ENCODE measurements at regions not wholly inside any gene's neighbourhood (a gene's known extent, or its start where the extent isn't known, plus 50 kb on each side); places are given as distances from the start of the nearest gene placed in this dataset.

- Mint-ChIP-seq H3K27me3 (peaks cover 0 to 26% (median 0%) of the 10 kb centered on the region in 5 donors), H3K9me3 (no peaks in the 10 kb centered on the region), H3K4me1 (peaks cover 0 to 2% (median 0%) of the 10 kb centered on the region in 7 donors), H3K4me3 (no peak overlapping the region), H3K36me3 (no peaks in the 10 kb centered on the region), H3K27ac (no peak overlapping the region)
- no peaks in the 10 kb centered on the region for H3K9me3 ChIP-seq (ENCODE audit: control insufficient read depth in 2 of 3, low read length in 3 of 3)
- no peak for DNase-seq
- ATAC-seq, result no peak
- POLR2A ChIA-PET, result no interaction called here
- no peaks in the 10 kb centered on the region for H3K27me3 ChIP-seq (ENCODE audit: control insufficient read depth in 2 of 2, insufficient read depth in 2 of 2, low read length in 2 of 2)
- H3K4me3 ChIP-seq (ENCODE audit: low read length), result no peak overlapping the region
- H3K27ac ChIP-seq (ENCODE audit: low read depth, low read length), result no peak overlapping the region
- intact Hi-C loops (cut with micrococcal nuclease), result no loop called here
- CTCF ChIA-PET, result no interaction called here
- no peaks in the 10 kb centered on the region for H3K36me3 ChIP-seq (ENCODE audit: control insufficient read depth in 2 of 3, insufficient read depth in 3 of 3, low read length in 3 of 3)
- H3K4me1 ChIP-seq (ENCODE audit: control insufficient read depth in 2 of 2, insufficient read depth in 2 of 2, low read length in 2 of 2), result no peaks in the 10 kb centered on the region
Measured at GRCh38 chr20:33908336-33908735, 85.4 kb upstream of the RALY start.

- no peak overlapping the region for H3K4me3 ChIP-seq (ENCODE audit: low read length)
- ChIA-PET CTCF (no interaction called here), POLR2A (no interaction called here)
- no peak overlapping the region for H3K27ac Mint-ChIP-seq
- H3K36me3 Mint-ChIP-seq, result no peaks in the 10 kb centered on the region
- H3K4me1 ChIP-seq (ENCODE audit: control insufficient read depth in 2 of 2, insufficient read depth in 2 of 2, low read length in 2 of 2), result no peaks in the 10 kb centered on the region
- H3K27ac ChIP-seq (ENCODE audit: low read depth, low read length), result no peak overlapping the region
- intact Hi-C loops (cut with micrococcal nuclease), result no loop called here
- H3K36me3 ChIP-seq (ENCODE audit: control insufficient read depth in 2 of 3, insufficient read depth in 3 of 3, low read length in 3 of 3), result no peaks in the 10 kb centered on the region
- ATAC-seq (no peak), DNase-seq (no peak)
- H3K4me1 Mint-ChIP-seq, result peaks cover 0 to 2% (median 0%) of the 10 kb centered on the region in 7 donors
- no peaks in the 10 kb centered on the region for H3K9me3 ChIP-seq (ENCODE audit: control insufficient read depth in 2 of 3, low read length in 3 of 3)
- peaks cover 0 to 29% (median 0%) of the 10 kb centered on the region in 5 donors for H3K27me3 Mint-ChIP-seq
- no peaks in the 10 kb centered on the region for H3K27me3 ChIP-seq (ENCODE audit: control insufficient read depth in 2 of 2, insufficient read depth in 2 of 2, low read length in 2 of 2)
- H3K9me3 Mint-ChIP-seq, result no peaks in the 10 kb centered on the region
- H3K4me3 Mint-ChIP-seq, result no peak overlapping the region
Measured at GRCh38 chr20:33908868-33909267, 84.8 kb upstream of the RALY start.

GRCh38 chr20:33909331-33909921, 84.3 kb upstream of the RALY start:
- ChIA-PET CTCF (no interaction called here), POLR2A (no interaction called here)
- intact Hi-C loops (cut with micrococcal nuclease), result no loop called here
- no peaks in the 10 kb centered on the region for H3K36me3 Mint-ChIP-seq
- Histone ChIP-seq H3K9me3 (ENCODE audit: control insufficient read depth in 2 of 3, low read length in 3 of 3) (no peaks in the 10 kb centered on the region), H3K27me3 (ENCODE audit: control insufficient read depth in 2 of 2, insufficient read depth in 2 of 2, low read length in 2 of 2) (no peaks in the 10 kb centered on the region), H3K27ac (ENCODE audit: low read depth, low read length) (no peak overlapping the region), H3K4me1 (ENCODE audit: control insufficient read depth in 2 of 2, insufficient read depth in 2 of 2, low read length in 2 of 2) (no peaks in the 10 kb centered on the region), H3K36me3 (ENCODE audit: control insufficient read depth in 2 of 3, insufficient read depth in 3 of 3, low read length in 3 of 3) (no peaks in the 10 kb centered on the region), H3K4me3 (ENCODE audit: low read length) (no peak overlapping the region)
- no peak overlapping the region for H3K27ac Mint-ChIP-seq
- no peak overlapping the region for H3K4me3 Mint-ChIP-seq
- H3K9me3 Mint-ChIP-seq, result no peaks in the 10 kb centered on the region
- H3K4me1 Mint-ChIP-seq, result peaks cover 0 to 2% (median 2%) of the 10 kb centered on the region in 7 donors
- ATAC-seq (no peak), DNase-seq (no peak)
- peaks cover 0 to 34% (median 0%) of the 10 kb centered on the region in 5 donors for H3K27me3 Mint-ChIP-seq

- CTCF ChIA-PET, result interaction anchor here (1.8 kb wide), 1 partner anchor 51 kb away, joined by 4 read pairs; no protein-coding TSS in a partner anchor
- Histone ChIP-seq H3K9me3 (ENCODE audit: control insufficient read depth in 2 of 3, low read length in 3 of 3) (no peaks in the 10 kb centered on the region), H3K27me3 (ENCODE audit: control insufficient read depth in 2 of 2, insufficient read depth in 2 of 2, low read length in 2 of 2) (no peaks in the 10 kb centered on the region), H3K27ac (ENCODE audit: low read depth, low read length) (no peak overlapping the region), H3K36me3 (ENCODE audit: control insufficient read depth in 2 of 3, insufficient read depth in 3 of 3, low read length in 3 of 3) (no peaks in the 10 kb centered on the region), H3K4me3 (ENCODE audit: low read length) (no peak overlapping the region), H3K4me1 (ENCODE audit: control insufficient read depth in 2 of 2, insufficient read depth in 2 of 2, low read length in 2 of 2) (peaks cover 0 to 2% of the 10 kb centered on the region in 2 donors)
- POLR2A ChIA-PET, result no interaction called here
- intact Hi-C loops (cut with micrococcal nuclease), result no loop called here
- DNase-seq (no peak), ATAC-seq (no peak)
- peaks cover 0 to 38% (median 0%) of the 10 kb centered on the region in 5 donors for H3K27me3 Mint-ChIP-seq
- no peaks in the 10 kb centered on the region for H3K9me3 Mint-ChIP-seq
- H3K4me1 Mint-ChIP-seq, result peaks cover 0 to 9% (median 7%) of the 10 kb centered on the region in 7 donors
- H3K4me3 Mint-ChIP-seq, result no peak overlapping the region
- no peak overlapping the region for H3K27ac Mint-ChIP-seq
- no peaks in the 10 kb centered on the region for H3K36me3 Mint-ChIP-seq
Measured at GRCh38 chr20:33910056-33910455, 83.7 kb upstream of the RALY start.

GRCh38 chr20:33910529-33911327, 83.0 kb upstream of the RALY start:
- ChIA-PET POLR2A (no interaction called here), CTCF (interaction anchor here (1.1 to 1.8 kb wide), 2 partner anchors 52 to 117 kb away, joined by 3 to 4 read pairs; no protein-coding TSS in a partner anchor)
- no peaks in the 10 kb centered on the region for H3K9me3 Mint-ChIP-seq
- Histone ChIP-seq H3K36me3 (ENCODE audit: control insufficient read depth in 2 of 3, insufficient read depth in 3 of 3, low read length in 3 of 3) (no peaks in the 10 kb centered on the region), H3K27ac (ENCODE audit: low read depth, low read length) (no peak overlapping the region), H3K4me3 (ENCODE audit: low read length) (no peak overlapping the region), H3K4me1 (ENCODE audit: control insufficient read depth in 2 of 2, insufficient read depth in 2 of 2, low read length in 2 of 2) (peaks cover 0 to 4% of the 10 kb centered on the region in 2 donors), H3K9me3 (ENCODE audit: control insufficient read depth in 2 of 3, low read length in 3 of 3) (no peaks in the 10 kb centered on the region), H3K27me3 (ENCODE audit: control insufficient read depth in 2 of 2, insufficient read depth in 2 of 2, low read length in 2 of 2) (no peaks in the 10 kb centered on the region)
- no peak overlapping the region for H3K4me3 Mint-ChIP-seq
- peaks cover 0 to 38% (median 0%) of the 10 kb centered on the region in 5 donors for H3K27me3 Mint-ChIP-seq
- ATAC-seq (no peak), DNase-seq (no peak)
- peaks cover 0 to 15% (median 14%) of the 10 kb centered on the region in 7 donors for H3K4me1 Mint-ChIP-seq
- intact Hi-C loops (cut with micrococcal nuclease), result no loop called here
- H3K27ac Mint-ChIP-seq, result no peak overlapping the region
- no peaks in the 10 kb centered on the region for H3K36me3 Mint-ChIP-seq

- Histone ChIP-seq H3K4me3 (ENCODE audit: low read length) (no peak overlapping the region), H3K36me3 (ENCODE audit: control insufficient read depth in 2 of 3, insufficient read depth in 3 of 3, low read length in 3 of 3) (no peaks in the 10 kb centered on the region), H3K4me1 (ENCODE audit: control insufficient read depth in 2 of 2, insufficient read depth in 2 of 2, low read length in 2 of 2) (peaks cover 0 to 4% of the 10 kb centered on the region in 2 donors), H3K27ac (ENCODE audit: low read depth, low read length) (no peak overlapping the region), H3K27me3 (ENCODE audit: control insufficient read depth in 2 of 2, insufficient read depth in 2 of 2, low read length in 2 of 2) (no peaks in the 10 kb centered on the region), H3K9me3 (ENCODE audit: control insufficient read depth in 2 of 3, low read length in 3 of 3) (no peaks in the 10 kb centered on the region)
- H3K36me3 Mint-ChIP-seq, result no peaks in the 10 kb centered on the region
- ATAC-seq, result peak; percentile 80
- intact Hi-C loops (cut with micrococcal nuclease), result loop anchor here (1.0 to 5.0 kb wide), 11 partner anchors 53 to 253 kb away; partner anchors contain the start of genes CHMP4B (in 2 of the 2) and C20orf144 (in 1 of the 2)
- ChIA-PET CTCF (interaction anchor here (0.6 to 4.6 kb wide), 23 partner anchors 10 to 262 kb away, joined by 3 to 45 read pairs (median 5); partner anchors contain the start of genes ACTL10 and CHMP4B), POLR2A (interaction anchor here (0.7 to 1.0 kb wide), 3 partner anchors 78 to 197 kb away, joined by 3 to 4 read pairs (median 3); partner anchors contain the start of genes CHMP4B, EIF2S2 and RALY)
- DNase-seq, result peak in 7 of 9 donors; percentile 36 to 67 (median 58)
- peaks cover 0 to 33% (median 0%) of the 10 kb centered on the region in 5 donors for H3K27me3 Mint-ChIP-seq
- no peaks in the 10 kb centered on the region for H3K9me3 Mint-ChIP-seq
- H3K4me3 Mint-ChIP-seq, result no peak overlapping the region
- no peak overlapping the region for H3K27ac Mint-ChIP-seq
- H3K4me1 Mint-ChIP-seq, result peaks cover 5 to 20% (median 15%) of the 10 kb centered on the region in 7 donors
Measured at GRCh38 chr20:33914919-33915318, 78.8 kb upstream of the RALY start.
